Keratinocyte (primary cell): ENCODE measurements at regions not wholly inside any gene's neighbourhood (a gene's known extent, or its start where the extent isn't known, plus 50 kb on each side); places are given as distances from the start of the nearest gene placed in this dataset.

Experiments used
- EZH2 ChIP-seq: IDR thresholded peaks from one replicate; pipeline ENCODE4 v1.6.1; 2012; ENCODE audit warnings: inconsistent platforms, mild to moderate bottlenecking, low read length, moderate library complexity
- TF ChIP-seq, protein P1 (sequence below), 3 experiments: IDR thresholded peaks in 1 of 3; conservative IDR thresholded peaks in 1 of 3; optimal IDR thresholded peaks in 1 of 3; 2 replicates in 2 of 3; 3 replicates in 1 of 3; pipeline versions ENCODE3 to v1.5.1; 2011; ENCODE audit warnings: low read length in 3 of 3, mild to moderate bottlenecking in 3 of 3, moderate library complexity in 2 of 3, control low read depth in 1 of 3, inconsistent platforms in 1 of 3; ENCODE audit not compliant: insufficient read depth in 2 of 3; ENCODE audit errors: extremely low read depth in 1 of 3

DNA sequence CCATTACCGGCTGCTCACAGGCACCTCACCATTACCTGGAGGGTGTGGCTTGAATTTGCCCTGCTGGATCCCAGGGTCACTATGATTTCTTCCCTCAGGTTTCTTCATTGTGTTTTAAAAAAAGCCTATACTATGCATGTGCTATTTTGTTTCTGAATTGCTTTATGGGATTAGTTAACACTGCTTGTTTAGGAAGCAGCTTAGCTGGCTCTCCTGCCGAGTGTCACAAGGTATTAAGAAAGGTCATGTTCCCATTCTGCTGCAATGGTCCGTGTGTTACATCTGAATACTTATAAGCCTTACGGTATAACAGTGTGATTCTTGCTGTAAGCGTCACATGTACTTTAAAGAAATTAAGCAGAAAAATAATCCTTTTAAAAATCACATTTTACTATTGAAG, 380.6 kb upstream of the B3GAT1 start:
- TF ChIP-seq, protein P1, sequence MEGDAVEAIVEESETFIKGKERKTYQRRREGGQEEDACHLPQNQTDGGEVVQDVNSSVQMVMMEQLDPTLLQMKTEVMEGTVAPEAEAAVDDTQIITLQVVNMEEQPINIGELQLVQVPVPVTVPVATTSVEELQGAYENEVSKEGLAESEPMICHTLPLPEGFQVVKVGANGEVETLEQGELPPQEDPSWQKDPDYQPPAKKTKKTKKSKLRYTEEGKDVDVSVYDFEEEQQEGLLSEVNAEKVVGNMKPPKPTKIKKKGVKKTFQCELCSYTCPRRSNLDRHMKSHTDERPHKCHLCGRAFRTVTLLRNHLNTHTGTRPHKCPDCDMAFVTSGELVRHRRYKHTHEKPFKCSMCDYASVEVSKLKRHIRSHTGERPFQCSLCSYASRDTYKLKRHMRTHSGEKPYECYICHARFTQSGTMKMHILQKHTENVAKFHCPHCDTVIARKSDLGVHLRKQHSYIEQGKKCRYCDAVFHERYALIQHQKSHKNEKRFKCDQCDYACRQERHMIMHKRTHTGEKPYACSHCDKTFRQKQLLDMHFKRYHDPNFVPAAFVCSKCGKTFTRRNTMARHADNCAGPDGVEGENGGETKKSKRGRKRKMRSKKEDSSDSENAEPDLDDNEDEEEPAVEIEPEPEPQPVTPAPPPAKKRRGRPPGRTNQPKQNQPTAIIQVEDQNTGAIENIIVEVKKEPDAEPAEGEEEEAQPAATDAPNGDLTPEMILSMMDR (optimal IDR thresholded peaks at IDR 0.05 in 1 of 3, IDR thresholded peaks at IDR 0.05 in 1 of 3, conservative IDR thresholded peaks at IDR 0.05 in 1 of 3; ENCODE audit: extremely low read depth in 1 of 3, insufficient read depth in 2 of 3, low read length in 3 of 3) = no peak
- no peak for TF ChIP-seq EZH2
